ENCODE measurements at regions not wholly inside any gene's neighbourhood (a gene's known extent, or its start where the extent isn't known, plus 50 kb on each side); places are given as distances from the start of the nearest gene placed in this dataset.
A peak's percentile ranks its signal among the peaks of the same experiment; 100 is the strongest.

DNA sequence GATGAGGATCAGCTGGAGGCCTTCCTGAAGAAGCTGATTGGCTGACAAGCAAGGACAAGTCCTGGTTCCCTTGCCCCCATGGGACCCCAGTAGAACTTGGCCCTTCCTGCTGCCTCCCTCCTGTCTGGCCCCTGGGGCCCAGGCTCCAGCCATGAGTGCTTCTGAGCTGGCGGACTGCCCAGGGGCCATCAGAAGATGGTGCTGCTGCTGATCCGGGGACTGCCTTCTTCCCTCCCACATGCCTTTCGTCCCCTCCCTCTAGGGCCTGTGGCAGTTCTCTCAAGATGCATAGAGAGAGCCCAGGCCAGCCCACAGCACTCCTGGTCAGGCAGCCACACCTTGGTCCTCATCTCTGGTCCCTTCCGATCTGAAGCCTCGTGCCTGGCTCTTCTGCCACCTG, 57.9 kb upstream of the PRKACB start:
- H3K4me2 ChIP-seq (ENCODE audit: low read length), result no peak overlapping the region
- no peaks in the 10 kb centered on the region for H3K9me2 ChIP-seq (ENCODE audit: insufficient read depth, low read length)
- no peak overlapping the region for H3K9ac ChIP-seq (ENCODE audit: low read length)
- TF ChIP-seq MXI1 (conservative IDR thresholded peaks at IDR 0.05; ENCODE audit: poor library complexity, severe bottlenecking) (no peak), REST (IDR thresholded peaks at IDR 0.05; ENCODE audit: borderline replicate concordance) (no peak), TAF1 (IDR thresholded peaks at IDR 0.05; ENCODE audit: low read depth) (no peak), CTCF (IDR thresholded peaks at IDR 0.05; ENCODE audit: poor library complexity, severe bottlenecking) (no peak), RAD21 (conservative IDR thresholded peaks at IDR 0.05) (no peak), SMC3 (conservative IDR thresholded peaks at IDR 0.05; ENCODE audit: poor library complexity) (no peak), EZH2 (IDR thresholded peaks at IDR 0.05; ENCODE audit: borderline replicate concordance, insufficient read depth, low read length, poor library complexity, severe bottlenecking) (no peak), EP300 (conservative IDR thresholded peaks at IDR 0.05; ENCODE audit: poor library complexity, severe bottlenecking) (no peak), POLR2AphosphoS5 (IDR thresholded peaks at IDR 0.05) (no peak)
- no peak overlapping the region for H3K4me3 ChIP-seq (ENCODE audit: low read length)
- no peaks in the 10 kb centered on the region for H4K20me1 ChIP-seq (ENCODE audit: insufficient read depth)
- no peaks in the 10 kb centered on the region for H3K36me3 ChIP-seq (ENCODE audit: insufficient read depth, low read length)
- no peaks in the 10 kb centered on the region for H3K9me3 ChIP-seq (ENCODE audit: low read length)
- no peak overlapping the region for H3K27ac ChIP-seq (ENCODE audit: low read length)
- H3K27me3 ChIP-seq (ENCODE audit: insufficient read depth, low read depth, low read length), result no peaks in the 10 kb centered on the region
- no peaks in the 10 kb centered on the region for H3F3A ChIP-seq (ENCODE audit: insufficient read depth, low read length, poor library complexity, severe bottlenecking)
- peaks cover 36% of the 10 kb centered on the region for H3K79me2 ChIP-seq (replicated peaks; ENCODE audit: insufficient read depth, low read length)
- H2AFZ ChIP-seq (ENCODE audit: low read depth, low read length), result no peak overlapping the region

DNA sequence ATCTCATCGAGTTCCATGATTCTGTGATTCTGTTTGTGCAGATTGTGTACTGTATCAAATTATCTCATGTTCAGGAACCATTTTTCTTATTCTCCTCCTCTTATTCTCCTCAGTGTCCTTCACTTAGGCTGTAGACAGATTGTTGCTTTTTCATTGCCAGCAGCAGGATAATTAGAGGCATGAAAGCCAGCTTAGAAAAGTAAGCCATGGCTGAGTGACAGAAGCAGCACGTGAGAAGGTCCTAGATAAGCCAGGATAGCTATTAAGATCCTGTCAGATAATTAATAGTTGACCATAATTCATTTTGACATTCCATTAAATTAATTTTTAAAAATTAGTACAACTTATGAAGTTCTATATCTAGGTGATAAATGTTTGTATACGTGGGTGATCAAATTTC, 60.8 kb upstream of the PRKACB start:
- Histone ChIP-seq H3K9ac (ENCODE audit: low read length) (peak overlapping the region; percentile 28), H3K9me3 (ENCODE audit: low read length) (no peaks in the 10 kb centered on the region), H4K20me1 (ENCODE audit: insufficient read depth) (no peaks in the 10 kb centered on the region), H3K27ac (ENCODE audit: low read length) (peak overlapping the region; percentile 42), H3K9me2 (ENCODE audit: insufficient read depth, low read length) (no peaks in the 10 kb centered on the region), H3K4me3 (ENCODE audit: low read length) (peak overlapping the region; percentile 46), H3K79me2 (replicated peaks; ENCODE audit: insufficient read depth, low read length) (peaks cover 64% of the 10 kb centered on the region), H3K36me3 (ENCODE audit: insufficient read depth, low read length) (no peaks in the 10 kb centered on the region), H3K4me2 (ENCODE audit: low read length) (peak overlapping the region; percentile 75), H2AFZ (ENCODE audit: low read depth, low read length) (no peak overlapping the region), H3K27me3 (ENCODE audit: insufficient read depth, low read depth, low read length) (no peaks in the 10 kb centered on the region), H3F3A (ENCODE audit: insufficient read depth, low read length, poor library complexity, severe bottlenecking) (no peaks in the 10 kb centered on the region)
- TF ChIP-seq RAD21 (conservative IDR thresholded peaks at IDR 0.05), result no peak
- TF ChIP-seq POLR2AphosphoS5 (IDR thresholded peaks at IDR 0.05), result peak; percentile 74
- TF ChIP-seq EP300 (conservative IDR thresholded peaks at IDR 0.05; ENCODE audit: poor library complexity, severe bottlenecking), result peak; percentile 21
- no peak for TF ChIP-seq TAF1 (IDR thresholded peaks at IDR 0.05; ENCODE audit: low read depth)
- no peak for TF ChIP-seq SMC3 (conservative IDR thresholded peaks at IDR 0.05; ENCODE audit: poor library complexity)
- no peak for TF ChIP-seq CTCF (IDR thresholded peaks at IDR 0.05; ENCODE audit: poor library complexity, severe bottlenecking)
- no peak for TF ChIP-seq MXI1 (conservative IDR thresholded peaks at IDR 0.05; ENCODE audit: poor library complexity, severe bottlenecking)

Measured in neural cell (in vitro differentiated cells).